Ovary (tissue), 3 donors: ENCODE measurements at regions not wholly inside any gene's neighbourhood (a gene's known extent, or its start where the extent isn't known, plus 50 kb on each side); places are given as distances from the start of the nearest gene placed in this dataset.

ENCODE experiments used
- CTCF ChIP-seq, 3 donors: fragments of 450-650 bp in 2 of 3; fragments of 200-600 bp in 1 of 3; IDR thresholded peaks; one replicate each; pipeline versions ENCODE4 v1.5.1 to v1.8.0; 2016 to 2022; ENCODE audit warnings: antibody characterized with exemption in 3 of 3, mild to moderate bottlenecking in 1 of 3
- POLR2A ChIP-seq: fragments of 450-650 bp; IDR thresholded peaks from one replicate; pipeline ENCODE4 v1.6.1; 2017; ENCODE audit warnings: antibody characterized with exemption, mild to moderate bottlenecking, moderate library complexity
- donor health status: DM: no; HTN: no; CAD: no.

- no peak for TF ChIP-seq CTCF (IDR thresholded peaks at IDR 0.05)
- no peak for TF ChIP-seq POLR2A
These were observed 960.2 kb upstream of the NR2F2 start for GRCh38 chr15:95370291-95370690.
